NCI-H2171 treated with DMSO at 0.1 percent for 48 hours (cell line): ENCODE measurements at regions not wholly inside any gene's neighbourhood (a gene's known extent, or its start where the extent isn't known, plus 50 kb on each side); places are given as distances from the start of the nearest gene placed in this dataset.
"Not testable (repeated sequence)": the region's sequence is repeated elsewhere in the genome, so short reads cannot be mapped to it uniquely, and the experiment has no call there.

Source experiments
- DNase-seq: peaks from one replicate; lab custom pipeline; 2025; lab: John Stamatoyannopoulos, UW

DNA sequence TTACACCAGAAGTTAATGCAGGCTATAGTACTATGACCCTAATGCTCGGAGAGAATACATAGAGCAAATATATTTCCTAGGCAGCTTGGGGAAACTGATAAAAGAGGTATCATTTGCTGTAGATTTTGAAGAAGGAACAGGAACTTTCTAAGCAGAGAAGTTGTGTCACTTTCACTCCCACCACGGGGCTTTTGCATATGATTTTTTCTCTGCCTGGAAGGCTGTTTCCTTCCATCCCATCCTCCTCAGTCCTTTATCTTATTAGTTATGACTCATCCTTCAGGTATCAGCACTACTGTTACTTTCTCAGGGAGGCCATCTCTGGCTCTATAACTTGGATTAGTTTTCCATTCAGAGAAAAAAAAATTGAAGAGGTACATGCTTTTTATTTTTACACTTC is 2006.1 kb upstream of the WWC1 start:
- DNase-seq, result no peak

DNA sequence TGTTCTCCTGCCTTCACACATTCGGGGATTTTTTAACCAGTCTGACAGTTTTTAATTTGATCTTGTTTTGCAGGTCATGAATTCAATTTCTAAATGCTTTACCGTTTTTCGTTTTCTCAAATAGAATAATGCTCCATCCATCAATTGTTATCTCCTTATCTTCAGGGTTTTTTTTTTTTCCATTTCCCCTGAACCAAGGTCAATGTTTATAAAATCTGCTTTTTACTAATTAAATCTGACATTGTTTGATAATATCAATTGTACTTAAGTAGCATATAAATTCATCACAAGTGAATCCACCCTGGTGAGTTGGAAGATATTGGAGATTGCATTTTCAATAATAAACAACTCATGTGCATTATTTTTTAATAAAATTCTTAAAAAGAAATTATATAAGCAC is 2004.6 kb upstream of the WWC1 start:
- DNase-seq, result no peak

DNA sequence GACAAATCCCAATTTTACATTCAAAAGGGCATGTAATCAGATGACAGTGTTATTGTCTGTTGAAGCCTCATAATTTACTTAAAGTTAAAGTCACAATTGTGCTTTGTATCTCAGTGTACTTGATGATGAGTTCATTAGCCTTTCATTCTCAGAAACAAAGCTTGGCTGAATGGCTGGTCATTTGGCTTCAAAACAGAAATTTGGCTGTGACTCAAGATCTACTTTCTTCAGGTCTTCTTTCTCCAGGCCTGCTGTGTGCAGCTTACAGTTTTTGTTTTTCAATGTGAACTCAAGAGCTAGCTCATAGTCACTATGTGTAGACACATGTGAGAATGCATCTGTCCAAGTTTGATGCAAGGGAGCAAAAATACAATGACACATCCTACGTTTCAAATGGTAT is 2003.6 kb upstream of the WWC1 start:
- DNase-seq, result no peak

DNA sequence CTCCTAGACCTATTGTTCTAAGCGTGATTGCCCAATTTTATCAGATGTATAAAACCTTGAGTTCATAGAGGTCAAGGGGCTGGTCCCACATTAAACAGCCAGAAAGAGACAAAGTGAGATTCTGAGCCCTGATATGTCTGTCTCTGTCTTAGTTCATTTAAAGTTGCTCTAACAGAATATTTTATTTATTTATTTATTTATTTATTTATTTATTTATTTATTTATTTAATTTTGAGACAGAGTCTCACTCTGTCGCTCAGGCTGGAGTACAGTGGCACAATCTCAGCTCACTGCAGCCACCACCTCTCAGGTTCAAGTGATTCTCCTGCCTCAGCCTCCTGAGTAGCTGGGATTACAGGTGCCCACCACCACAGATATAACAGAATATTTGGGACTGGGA is 1999.6 kb upstream of the WWC1 start:
- not testable (repeated sequence) for DNase-seq

DNA sequence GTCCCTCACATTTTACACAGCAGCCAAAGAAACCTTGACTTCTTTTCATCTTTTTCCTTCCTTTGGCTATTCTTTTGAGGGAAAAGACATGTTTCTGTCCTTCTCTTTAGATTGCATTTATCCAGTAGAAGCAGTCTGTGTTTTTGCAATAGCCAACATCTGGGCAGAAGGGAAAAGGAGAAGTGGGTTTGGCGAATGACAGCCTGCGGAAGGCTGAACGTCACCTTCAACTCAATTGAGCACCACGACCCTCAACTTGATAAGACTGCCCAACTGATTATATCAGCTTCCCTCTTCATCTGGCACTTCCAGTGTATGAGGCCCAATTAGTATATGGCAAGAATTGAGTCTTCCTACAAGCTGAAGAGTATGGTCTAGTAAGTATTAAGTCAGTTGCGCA is 1997.6 kb upstream of the WWC1 start:
- DNase-seq, result no peak

DNA sequence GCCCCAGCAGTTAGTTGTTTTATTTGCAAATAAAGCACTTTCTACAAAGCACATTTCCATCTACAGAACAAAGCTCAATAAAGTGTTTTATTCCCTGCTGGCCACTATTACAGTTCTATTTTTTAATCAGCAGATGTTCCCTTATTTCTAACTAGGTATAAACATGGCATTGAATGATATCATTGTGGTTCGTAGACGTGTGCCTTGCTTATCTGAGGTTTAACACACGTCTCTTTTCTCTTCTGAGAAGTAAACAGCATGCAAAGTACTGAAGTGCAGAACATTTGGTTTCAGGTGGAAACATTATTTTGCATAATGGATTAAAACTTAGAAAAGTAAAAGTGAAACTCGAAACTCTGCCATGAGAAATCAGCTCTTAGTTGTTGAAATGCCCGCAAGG is 1989.3 kb upstream of the WWC1 start:
- no peak for DNase-seq

DNA sequence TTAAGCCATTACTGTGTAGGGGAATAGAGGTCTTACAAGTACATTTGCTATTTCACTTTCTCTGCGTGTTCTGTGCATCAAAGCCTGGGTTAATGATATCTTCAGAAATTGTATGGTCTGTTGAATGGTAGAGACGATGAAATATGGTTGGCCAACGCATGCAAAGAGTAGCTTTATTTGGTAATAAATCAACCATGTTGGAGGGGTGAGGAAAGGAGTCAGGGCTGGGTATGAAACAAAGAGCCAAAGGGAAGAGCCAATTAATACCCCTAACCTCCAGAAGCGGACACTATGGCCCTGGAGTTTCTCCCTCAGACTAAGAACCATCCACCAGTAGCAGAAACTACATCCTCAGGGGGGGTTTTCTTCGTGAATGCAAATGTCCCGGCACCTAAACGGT is 1974.0 kb upstream of the WWC1 start:
- DNase-seq, result no peak

DNA sequence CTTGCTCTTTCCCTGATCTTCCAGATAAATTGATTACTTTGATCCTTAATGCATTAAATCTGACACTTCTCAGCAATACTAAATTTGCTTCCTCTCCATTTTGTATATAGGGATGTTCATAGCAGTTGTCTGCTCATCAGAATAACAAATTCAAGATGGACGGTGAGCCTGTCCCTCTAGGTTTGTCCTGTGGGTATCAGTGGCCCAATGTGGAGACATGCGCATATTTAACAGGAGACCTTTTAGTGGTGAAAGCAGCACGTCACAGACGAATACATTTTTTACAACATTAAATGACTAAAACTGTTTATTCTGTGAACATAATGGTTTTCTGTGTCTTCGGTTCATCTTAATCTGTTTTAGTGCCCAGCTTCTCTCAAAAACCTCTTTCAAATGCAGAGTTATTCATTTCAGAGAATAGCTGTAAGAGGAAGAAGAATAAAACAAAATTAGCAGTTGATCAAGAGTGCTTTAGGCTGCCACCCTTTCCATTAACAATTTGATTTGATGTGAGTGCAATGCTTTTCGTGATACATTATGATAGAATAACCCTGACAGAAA is 1970.4 kb upstream of the WWC1 start:
- DNase-seq, result no peak

DNA sequence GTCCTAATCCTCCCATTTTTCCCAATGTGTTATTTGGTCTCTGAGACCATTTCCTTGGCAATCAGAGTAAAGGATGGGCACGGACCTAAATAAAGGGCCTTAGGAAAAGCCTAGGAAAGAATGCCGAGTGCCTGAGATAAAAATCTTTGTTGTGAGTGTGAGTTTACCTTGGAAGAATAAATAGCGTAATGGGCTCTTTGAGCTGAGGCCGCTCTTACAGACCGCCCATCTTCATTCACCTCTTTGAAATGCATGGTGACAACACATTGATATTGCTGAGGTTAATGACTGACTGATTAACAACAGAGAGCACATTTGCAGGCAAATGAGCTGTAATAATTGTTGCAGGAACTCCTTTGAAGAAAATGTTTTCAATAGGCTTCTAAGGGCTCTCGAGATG is 1967.1 kb upstream of the WWC1 start:
- no peak for DNase-seq

DNA sequence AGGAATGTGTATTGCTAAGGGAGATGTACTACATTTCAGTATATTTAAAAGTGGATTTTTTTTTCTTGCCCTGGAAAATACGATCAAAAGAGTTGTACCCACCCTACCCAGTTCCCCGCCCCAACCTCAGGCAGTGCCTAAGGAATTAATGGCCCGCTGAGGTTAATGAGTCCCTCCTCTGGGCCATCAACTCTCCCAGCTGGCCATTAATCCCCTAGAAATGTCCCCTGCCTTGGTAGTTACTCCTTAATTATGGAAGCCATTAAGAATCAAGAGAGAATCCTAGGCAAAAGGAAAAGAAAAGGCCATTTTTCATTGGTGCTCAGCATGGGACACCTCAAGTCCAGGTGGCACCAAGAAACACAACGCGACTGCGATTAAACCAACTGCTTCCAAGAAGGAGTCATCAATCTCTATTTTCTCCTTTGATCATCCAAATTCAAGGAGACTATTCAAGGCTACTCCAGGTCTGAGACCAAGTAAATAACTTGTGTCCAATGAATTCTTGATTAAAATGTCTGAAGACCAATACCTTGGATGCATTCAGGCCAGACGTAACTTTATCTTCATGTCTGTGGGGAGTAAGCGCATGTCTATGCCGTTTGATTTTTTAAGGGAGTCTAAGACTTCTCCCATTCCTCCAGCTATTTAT is 1962.2 kb upstream of the WWC1 start:
- DNase-seq, result no peak

DNA sequence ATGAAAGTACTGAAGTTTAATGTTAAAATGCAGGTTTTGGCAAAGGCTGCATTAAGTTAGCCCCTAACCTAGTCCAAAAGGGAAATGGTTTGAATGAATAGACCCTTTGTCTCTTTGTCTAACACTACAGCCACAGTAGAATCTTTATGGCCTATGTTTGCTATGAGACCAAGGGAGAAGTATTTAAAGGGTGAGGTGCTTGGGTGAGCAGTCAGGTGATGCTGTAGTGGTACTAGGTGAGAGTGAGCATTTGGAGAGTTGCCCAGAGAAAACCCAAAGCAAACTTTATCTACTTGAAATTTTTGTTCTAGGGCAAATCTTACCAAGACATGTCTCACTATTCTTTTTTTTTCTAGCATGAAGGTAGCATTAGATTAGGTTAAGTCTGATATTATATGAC is 1961.4 kb upstream of the WWC1 start:
- no peak for DNase-seq

DNA sequence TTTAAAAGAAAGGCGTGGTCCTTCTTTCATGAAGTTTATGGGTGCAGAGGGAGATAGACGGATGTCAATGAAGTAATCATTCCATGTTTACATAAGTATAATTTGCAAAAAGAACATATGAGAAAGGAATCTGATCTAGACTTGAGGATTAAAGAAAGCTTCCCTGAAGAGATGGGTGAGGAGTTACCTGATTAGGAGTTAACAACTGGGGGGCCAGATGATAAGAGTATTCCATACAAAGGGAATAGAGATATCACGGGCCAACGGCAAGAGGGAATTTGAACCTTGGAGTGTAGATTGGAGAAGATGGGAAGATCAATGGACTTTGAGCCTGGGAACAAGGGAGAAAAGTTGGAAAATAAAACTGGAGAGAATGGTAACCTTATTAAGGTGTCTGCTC is 1959.9 kb upstream of the WWC1 start:
- no peak for DNase-seq

DNA sequence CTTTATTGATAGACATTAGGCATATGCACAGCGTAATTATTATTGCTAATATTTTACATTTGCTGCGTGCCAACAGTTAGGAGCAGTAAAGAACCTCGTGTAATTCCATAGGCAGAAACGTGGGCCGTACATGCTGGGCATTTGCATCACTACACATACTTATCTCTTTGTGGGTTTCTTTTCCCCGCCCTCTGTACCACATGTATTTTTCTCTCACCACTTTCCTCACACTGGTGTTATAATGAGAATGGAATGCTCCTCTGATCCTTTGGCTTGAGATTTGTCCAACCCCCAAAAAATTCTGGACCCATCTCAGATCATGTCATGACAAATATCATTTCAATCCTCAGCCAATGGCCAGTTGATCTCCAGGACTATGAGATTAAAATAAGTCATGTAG is 1952.6 kb upstream of the WWC1 start:
- DNase-seq, result no peak

DNA sequence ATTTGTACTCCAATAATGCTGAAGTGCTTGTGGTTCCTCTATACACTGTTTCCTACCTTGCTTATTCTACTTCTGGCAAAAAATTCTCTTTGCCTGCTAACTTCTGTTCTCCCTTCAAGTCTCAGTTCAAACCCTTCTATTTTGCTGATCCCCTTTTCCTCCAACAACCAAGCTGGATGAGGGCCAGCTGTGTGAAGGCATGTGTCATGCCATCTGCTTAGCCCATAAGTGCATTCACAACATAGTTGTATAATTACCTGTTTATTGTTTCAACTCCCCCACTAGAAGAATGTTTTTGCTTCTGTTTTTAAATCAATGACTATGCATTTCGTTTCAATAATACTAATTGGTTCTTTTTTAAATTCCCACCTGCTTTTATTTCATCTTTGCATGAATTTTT is 1951.4 kb upstream of the WWC1 start:
- no peak for DNase-seq

DNA sequence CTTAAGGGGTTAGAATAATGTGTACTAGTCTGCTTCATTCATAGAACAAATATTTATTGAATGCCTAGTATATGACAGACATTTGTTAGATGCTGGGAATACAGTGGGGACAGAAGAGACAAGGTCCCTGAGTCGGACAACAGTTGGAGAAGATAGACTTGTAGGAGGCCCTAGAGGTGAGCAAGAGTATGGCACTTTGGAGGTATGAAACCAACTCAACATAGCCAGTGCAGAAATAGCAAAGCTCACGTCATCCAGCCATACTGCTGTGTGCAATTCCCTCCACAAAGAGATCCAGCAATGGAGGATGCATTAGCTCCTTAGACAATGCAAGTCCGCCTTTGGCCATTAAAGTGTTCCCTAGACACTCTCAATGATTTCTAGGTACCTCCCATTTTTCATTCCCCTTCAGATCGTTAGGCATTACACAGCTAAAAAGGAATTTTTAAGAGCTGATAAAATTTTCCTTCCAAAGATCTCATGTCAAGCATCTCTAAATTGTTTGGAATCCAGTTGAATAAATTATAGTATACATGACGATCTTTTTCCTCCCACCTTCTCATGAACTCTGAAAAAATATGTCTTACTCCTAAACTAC is 1949.6 kb upstream of the WWC1 start:
- DNase-seq, result no peak

DNA sequence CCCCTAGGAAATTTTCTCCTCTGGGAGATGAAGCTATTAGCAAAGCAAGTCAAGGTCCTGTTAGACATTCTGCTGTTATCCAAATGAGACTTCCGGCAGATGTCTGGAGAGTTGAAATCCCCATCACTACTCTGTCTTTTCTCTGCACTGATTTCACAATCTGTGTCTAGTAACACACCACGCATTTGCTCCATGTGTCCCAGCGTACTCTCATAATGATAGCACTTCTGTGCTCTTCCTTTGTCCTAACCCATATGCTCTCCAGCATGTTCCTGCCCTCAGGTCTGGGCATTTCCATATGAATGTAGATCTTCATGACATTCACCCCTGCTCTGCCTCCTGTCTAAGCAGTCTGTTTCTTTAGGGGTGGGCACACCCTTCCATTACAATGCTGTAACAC is 1949.0 kb upstream of the WWC1 start:
- no peak for DNase-seq

DNA sequence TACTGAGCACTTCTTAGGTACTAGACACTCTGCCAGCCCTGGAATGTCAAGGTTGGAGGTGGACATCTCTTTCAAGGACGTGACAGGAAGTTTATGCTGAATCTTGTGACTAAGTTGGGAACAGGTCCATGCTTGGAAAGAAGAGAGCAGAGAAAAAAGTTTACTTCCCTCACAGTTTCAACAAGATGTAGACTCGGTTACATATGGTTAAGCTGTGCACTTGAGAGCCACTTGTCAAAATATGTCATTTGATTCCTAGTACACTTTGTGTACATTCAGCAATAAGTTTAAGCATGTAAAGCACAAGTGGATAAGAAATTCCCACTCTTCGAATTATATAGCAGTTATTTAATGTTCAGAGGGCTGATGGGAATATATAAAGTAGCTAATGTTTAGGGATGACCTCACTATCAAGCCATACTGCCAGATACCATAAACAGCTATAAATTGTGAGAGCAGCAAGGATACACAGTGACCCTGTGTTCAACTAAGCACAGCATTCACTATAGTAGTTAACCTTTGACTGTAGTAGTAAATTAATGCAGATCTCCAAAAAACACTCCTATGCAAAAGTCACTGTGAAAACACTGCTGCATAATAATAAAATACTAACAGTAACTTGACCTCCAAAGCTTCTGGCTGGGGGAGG is 1944.6 kb upstream of the WWC1 start:
- no peak for DNase-seq

DNA sequence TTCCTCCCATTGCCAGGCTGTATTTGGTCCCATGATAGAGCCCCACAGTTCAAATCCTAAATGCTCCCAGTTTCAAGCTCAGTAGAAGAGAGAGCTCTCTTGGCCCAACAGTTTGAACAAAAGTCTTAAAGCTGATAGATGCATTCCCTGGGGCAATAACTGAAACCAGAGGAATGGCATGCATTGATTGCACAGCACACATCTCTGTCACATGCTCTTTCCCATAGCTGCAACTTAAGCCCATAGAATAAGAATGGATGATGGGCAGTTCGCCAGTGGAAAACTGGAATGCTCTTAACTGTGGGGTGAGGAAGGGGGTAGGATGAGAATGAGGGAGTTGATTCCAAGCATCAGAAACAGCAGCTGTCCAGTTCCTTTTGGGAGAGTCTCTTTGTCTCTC is 1942.4 kb upstream of the WWC1 start:
- DNase-seq, result no peak

DNA sequence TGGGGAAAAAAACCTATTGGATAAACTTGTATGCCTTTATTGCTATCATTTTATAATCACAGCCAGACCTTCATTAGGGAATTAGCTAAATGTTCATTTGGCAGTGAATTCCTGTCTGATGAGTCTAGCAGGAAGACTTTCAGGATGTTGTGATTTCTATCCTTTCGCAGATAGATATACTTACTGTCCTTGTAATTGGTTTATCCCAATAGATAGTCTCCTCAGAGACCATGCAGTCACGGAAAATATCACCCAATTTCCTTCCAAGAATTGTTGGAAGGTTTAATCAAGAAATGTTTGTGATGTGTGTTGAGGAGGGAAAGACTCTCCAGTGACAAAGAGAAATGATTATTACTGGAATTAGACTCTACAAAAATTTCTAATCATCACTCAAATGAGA is 1937.9 kb upstream of the WWC1 start:
- no peak for DNase-seq

DNA sequence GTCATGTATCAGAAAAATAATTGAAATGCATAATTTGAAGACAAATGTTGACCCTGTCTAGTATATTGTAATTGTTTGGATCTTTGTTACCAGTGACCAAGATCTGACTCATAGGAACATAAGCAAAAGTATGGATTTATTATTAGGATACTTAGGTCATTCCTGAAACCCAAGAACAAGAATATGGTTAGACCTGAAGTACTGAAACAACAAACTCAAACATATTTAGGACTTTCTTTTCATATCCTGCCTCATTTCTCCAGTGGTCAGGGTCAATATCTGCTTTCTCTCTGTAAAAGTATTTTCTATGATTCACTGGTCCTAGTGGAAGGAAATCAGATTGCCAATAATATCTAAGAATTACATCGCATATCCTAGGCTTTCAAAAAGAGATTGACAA is 1937.1 kb upstream of the WWC1 start:
- DNase-seq, result no peak

DNA sequence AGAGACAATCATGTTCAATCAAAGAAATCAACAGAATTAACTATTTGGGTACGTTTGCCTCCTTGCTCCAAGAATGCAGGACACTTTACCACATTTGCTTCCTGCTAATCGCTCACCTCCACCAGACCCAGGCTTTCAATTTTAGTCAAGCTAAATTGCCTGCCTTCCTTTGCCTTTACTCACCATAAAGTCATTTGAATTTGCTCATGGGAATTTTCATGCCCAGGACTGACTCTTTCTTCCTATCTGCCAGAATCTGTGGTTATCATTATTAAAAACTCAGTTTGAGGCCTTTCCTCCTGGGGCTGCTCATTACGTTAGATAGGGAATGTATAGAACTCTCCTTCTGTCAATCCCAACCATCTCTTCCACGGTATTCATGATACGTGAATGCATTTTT is 1935.3 kb upstream of the WWC1 start:
- DNase-seq, result no peak

DNA sequence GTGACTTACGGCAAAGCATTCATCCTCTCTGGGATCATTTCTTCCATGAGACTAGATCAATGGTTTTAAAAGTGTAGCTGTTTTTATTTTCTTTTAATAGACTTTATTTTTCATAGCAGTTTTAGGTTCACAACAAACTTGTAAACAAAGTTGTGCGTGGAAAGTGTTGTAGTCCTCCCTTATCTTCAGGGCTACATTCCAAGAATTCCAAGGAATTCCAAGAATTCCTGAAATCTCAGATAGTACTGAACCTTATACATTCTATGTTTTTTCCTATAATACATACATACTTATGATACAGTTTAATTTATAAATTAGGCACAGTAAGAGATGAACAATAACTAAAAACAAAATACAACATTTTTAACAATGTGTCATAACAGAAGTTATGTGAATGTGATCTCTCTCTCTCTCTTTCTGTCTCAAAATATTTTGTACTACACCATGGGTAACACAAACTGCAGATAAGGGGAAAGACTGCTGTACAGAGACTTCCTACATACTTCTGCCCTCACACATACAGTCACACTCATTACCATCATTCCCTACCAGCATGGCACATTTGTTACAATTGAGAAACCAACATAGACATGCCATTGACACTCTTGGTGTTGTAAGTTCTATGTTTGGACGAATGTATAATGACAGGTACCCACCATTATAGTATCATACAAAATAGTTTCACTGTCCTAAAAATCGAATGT is 1933.2 kb upstream of the WWC1 start:
- DNase-seq, result no peak
